Fibroblast of skin of scalp (primary cell): ENCODE measurements at regions not wholly inside any gene's neighbourhood (a gene's known extent, or its start where the extent isn't known, plus 50 kb on each side); places are given as distances from the start of the nearest gene placed in this dataset.
"Not testable (repeated sequence)": the region's sequence is repeated elsewhere in the genome, so short reads cannot be mapped to it uniquely, and the experiment has no call there.

Experiments used
- DNase-seq: peaks from one replicate; pipeline ENCODE4 v3.0.0-alpha.2; 2013

GRCh38 chr20:48026981-48027592 is 241.8 kb upstream of the SULF2 start:
- DNase-seq: peak; percentile 49

DNA sequence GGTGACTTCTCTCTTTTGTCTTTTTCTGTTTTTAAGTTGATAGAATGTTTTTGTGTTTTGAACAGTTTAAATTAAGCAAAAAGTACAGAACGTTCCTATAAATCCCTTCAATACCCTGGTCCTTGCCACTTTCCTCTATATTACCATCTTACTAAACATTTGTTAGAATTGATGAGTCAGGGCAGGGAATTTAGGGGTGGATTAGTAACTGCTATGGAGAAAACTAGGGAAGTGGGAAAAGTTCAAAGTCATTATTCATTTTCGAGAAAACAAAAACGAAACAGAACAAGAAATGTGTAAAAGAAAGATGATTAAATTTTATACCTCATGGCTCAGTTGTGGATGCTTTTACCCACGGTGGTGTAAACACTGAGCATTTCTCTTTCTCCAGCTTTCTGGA is 240.4 kb upstream of the SULF2 start:
- DNase-seq: peak; percentile 80

DNA sequence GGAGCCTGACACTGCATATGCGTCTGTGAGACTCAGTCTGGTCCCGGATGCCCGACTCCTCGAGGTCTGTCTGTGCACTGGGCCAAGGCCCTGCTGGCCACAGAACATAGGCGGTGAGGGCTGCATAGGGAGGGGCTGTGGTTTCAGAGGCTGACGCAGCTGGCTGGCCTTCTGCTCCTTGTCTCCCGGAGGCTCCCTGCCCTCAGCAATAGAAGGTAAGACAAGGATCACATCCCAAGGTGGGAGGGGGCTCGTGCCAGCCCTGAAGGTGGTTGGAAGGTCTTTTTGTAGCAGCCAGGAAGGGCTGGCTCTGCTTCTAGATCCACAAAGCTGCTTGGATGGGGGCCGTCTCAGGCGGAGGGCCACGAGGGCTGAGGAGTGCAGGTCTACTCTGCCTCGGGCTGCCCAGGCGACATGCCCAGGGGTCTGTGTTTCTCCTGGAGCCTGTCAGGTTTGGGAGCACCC is 239.8 kb upstream of the SULF2 start:
- DNase-seq: peak; percentile 89

DNA sequence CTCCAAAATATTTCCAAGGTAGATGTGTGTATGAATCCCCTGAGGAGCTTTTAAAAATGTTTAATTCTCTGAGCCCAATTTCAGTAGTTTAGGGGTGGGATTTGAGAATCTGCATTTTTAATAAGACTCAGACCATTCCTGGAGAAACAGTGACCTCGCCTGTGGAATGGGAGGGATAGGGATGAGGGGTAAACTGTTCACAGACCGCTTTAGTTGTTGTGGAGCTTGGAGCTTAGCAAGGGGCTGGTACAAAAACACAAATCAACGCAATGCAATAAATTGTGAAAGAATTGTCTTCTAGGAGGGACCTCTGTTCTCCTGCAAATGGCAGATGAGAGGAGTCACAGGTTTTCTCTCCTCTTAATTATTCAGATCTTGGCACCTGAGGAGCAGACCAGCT is 239.3 kb upstream of the SULF2 start:
- no peak for DNase-seq

DNA sequence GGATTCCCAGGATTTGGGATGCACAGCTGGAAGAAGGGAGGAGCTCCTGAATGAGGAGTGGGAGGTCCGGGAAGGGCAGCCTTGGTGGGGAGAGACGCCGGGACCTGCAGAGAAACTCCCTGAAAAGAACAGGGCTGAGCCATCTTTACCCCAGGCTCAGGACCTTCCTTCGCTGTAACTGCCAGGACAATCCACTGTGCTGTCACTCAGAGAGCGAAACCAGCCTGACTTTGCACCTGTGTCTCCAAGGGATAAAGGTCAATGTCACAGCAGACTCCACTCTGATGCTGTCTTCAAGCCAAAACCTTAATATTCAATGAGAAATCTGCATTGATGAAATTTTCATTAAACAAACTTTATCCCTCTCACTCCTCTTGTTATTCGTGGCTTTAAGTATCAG is 235.4 kb upstream of the SULF2 start:
- DNase-seq: not testable (repeated sequence)

DNA sequence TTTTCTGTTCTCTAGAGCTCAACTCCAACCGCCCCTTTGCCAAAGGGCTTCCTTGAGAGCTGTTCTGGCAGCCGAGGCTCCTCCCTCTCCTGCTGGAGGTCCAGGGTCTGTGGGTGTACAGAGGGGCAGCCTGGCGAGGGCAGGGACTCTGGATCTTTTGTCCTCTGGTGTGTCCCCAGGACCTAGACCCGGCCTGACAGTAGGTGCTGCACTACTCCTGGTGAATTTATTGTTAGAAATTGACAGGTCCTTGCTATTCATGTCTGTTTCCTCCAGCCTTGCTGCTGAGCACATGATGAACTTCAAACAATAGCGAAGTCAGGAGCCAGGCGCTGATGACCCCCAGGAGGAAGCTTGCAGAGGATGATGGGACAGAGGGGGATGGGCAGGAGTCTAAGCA is 234.7 kb upstream of the SULF2 start:
- no peak for DNase-seq

DNA sequence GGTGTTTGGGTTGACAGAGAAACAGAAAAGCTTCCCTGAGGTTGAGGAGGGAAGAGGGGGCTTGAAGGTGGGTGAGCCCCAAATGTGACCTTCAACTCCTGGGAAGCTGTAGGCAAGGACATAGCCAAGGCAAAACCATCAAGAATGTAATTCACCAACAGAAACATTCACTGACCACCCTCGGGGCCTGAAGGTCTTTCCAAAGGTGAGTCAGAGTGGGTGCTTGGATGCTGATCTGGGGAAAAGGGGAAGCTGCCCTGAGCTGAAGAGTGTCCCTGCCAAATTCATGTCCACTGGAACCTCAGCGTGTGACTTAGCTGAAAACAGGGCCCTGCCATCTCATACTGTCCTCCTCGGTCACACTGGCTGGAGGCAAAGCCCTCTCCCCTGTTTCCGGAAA is 234.2 kb upstream of the SULF2 start:
- DNase-seq: no peak

GRCh38 chr20:48018851-48019250 is 233.6 kb upstream of the SULF2 start:
- DNase-seq: peak; percentile 95

DNA sequence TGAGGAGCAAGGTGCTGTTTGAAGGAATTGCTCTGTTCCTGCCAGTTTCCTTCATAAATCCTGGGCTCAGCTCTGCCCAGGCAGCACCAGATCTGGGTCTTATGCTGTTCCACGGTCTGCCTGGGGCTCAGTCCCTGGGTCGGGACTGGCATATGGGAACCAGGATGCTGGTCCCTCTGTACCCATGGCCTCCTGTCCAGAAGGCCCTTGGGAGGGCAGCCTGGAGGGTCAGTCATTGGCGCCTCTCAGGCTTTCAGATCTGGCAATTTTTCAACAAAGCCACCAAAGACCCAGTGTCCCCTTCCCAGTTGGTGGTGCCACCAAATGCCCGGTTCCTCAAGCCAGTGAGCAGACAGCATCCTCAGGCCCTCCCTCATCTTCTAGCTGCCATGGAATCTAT is 232.7 kb upstream of the SULF2 start:
- no peak for DNase-seq

GRCh38 chr20:48017509-48017908 is 232.2 kb upstream of the SULF2 start:
- peak; percentile 73 for DNase-seq

DNA sequence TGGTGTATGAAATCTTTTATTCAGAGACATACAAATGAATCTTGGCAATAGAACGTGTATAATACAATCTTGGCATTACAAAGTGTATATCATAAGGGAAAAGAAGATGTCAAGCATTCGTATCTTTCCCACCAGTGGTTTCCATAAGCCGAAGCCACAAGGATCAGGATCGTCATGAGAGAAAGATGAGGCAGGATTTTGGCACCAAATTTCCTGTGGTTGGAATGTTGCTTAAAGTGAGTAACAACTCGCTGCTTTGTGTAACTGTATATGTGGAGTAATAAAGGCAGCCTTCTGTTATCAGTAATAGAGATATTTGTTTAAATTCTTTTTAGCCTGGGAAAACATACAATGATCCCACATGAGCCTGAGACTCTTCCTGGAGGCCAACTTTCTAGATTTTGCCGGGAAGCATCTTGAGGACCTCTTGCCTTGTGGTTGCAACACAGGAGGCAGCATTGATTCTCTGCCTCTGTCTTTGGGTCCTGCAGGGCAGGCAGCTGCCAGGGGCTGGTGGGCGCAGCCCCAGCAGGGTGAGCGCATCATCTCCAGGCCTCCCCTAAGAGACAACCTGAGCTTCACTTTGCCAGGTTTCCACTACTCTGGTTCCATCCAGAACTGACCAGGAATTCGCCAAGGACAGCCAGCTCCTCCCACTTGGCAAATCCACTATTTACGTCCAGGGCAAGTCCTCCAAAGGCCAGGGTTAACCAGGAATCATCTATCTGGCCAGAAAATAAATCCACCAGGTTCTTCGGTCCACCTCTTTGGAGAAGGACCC is 230.9 kb upstream of the SULF2 start:
- DNase-seq: peak; percentile 99

DNA sequence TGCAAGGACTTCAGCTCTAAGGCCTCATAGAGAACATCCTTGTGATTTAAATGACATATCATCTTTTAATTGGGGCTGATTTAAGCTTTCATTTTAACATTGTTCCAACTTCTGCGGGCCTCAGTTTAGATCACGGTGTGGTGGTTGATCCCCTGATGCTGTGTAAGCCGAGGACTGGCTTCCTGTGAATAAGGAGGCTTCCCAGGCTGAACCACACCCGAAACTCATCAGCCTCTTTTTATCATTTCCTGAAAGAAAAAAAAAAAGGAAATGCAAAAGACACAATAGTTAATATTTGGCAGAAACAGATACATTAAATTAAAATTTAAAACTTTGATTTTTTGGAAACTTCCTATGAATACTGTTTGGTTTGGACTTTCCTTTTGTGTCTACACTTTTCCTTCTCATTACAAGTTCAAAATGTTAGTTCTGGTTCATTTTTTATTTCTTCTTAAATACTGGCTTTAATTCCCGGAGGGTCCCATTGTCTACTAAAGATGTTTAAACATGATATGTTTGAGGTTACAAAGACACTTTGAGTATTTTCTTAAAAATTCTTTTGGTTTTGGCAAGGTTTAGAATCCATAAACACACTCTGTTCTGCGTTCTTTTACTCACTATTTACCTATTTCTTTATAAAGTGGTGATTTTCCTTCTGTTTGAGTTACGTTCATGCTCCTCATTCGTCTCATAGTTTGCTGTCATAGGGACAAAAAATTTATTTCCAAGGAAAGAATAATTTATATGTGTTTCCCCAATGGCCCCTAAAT is 230.0 kb upstream of the SULF2 start:
- DNase-seq: peak; percentile 78

GRCh38 chr20:48012401-48012974 is 227.2 kb upstream of the SULF2 start:
- peak; percentile 94 for DNase-seq

DNA sequence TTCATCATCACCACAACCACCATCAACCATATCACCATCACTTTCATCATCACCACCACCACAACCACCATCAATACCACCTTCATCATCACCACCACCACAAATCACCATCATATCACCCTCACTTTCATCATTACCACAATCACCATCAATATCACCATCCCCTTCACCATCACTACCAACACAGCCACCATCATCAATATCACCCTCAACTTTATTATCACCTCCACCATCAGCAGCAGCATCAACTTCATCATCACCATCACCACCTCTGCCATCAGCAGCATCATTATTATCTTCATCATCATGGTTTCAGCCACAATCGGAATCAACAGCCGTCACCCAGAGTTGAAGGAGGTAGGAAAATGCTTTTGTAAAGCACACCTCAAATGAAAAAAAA is 225.7 kb upstream of the SULF2 start:
- DNase-seq: no peak

GRCh38 chr20:48010623-48011022 is 225.3 kb upstream of the SULF2 start:
- DNase-seq: no peak

- peak; percentile 91 for DNase-seq
These were observed 223.7 kb upstream of the SULF2 start for GRCh38 chr20:48008850-48009515.

DNA sequence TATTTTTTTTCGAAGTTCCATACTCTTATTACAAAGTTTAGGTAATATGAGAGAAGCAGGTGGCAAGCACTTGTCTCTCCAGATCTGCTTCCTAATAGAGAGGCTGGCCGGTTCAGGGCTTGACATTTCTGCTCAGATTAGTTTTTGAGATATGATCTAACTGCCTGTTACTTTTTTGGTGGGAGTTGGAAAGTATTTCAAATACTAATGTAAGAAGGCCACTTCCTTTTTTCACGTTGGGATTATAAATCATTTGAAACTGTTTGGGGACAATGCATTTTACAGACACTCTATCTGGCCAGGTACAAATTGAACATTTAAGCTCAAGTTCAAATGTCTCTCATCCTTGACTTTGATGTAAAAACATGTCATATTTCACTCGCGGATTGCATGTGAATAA is 222.1 kb upstream of the SULF2 start:
- DNase-seq: no peak

GRCh38 chr20:48006036-48006833 is 221.0 kb upstream of the SULF2 start:
- peak; percentile 83 for DNase-seq

DNA sequence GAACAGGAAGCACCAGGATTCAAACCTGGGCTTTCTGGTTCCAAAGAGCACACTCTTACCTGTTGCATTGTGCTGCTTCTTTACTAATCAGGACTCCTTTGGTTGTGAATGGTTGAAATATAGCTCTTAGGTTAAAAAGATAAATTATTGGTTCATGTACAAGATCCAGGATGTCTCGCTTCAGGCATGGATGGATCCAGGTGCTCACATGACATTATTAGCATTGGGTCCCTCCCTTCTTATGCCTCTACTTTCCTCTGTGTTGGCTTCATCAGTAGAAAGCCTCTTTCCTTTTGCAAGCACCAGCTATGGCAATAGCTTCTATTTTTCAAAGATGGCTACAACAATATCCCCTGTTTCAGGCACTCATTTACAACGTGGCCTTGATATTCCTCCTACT is 217.7 kb upstream of the SULF2 start:
- DNase-seq: no peak

DNA sequence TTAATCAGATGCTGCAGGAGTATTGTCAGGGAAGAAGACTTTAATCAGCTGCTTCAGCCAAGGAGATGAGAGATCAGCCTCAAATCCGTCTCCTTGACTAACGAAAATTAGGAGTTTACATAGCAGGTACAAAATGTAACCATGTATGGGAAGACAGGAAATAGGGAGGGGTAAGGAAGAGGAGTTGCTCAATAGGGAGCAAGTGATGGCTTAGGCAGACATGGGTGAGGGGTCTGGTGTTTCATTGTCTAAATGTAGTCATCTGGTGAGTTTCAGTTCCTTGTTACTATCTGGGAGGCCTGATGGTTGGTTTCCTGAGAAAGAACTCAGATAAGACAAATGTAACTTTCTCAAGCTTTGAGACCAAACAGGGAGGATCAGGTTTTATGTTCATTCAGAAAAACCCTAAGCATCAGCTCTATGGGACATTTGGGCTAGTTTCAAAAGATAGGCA is 217.3 kb upstream of the SULF2 start:
- DNase-seq: no peak

DNA sequence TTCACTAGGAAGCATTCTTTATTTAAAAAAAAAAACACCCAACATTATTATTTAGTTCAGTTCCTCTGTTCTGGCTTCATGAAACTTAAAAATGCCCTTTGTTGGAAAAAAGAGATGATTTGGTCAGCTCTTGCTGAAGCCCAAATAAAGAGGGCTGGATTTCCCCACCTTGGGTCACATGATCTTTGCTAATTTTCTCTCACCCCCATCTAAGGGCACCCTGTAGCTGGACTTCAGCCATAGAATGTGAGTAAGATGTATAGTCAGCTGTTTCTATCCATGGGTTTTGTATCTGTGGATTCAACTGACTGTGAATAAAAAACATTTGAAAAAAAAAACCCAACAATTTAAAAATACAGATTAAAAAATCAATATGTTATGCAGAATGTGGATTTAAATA is 213.9 kb upstream of the SULF2 start:
- peak; percentile 78 for DNase-seq

- peak; percentile 81 for DNase-seq
These were observed 213.5 kb upstream of the SULF2 start for GRCh38 chr20:47998736-47999135.
